Stimulated activated naive CD8-positive, alpha-beta T cell treated with anti-CD3 and anti-CD28 coated beads, Interleukin-15, Interleukin-2, amounts not matched to agents 100 ng/mL and 50 ng/mL, for 24 hours (primary cell): ENCODE measurements at regions not wholly inside any gene's neighbourhood (a gene's known extent, or its start where the extent isn't known, plus 50 kb on each side); places are given as distances from the start of the nearest gene placed in this dataset.
"Not testable (repeated sequence)": the region's sequence is repeated elsewhere in the genome, so short reads cannot be mapped to it uniquely, and the experiment has no call there.

Source experiments
- H3K27ac Mint-ChIP-seq: one replicate; pipeline ENCODE4 v1.8.0; 2021; ENCODE audit warnings: mild to moderate bottlenecking, mixed read lengths
- H3K27me3 Mint-ChIP-seq: one replicate; pipeline ENCODE4 v1.8.0; 2021; ENCODE audit warnings: mixed read lengths
- H3K36me3 Mint-ChIP-seq: one replicate; pipeline ENCODE4 v1.8.0; 2021; ENCODE audit warnings: low read depth, mixed read lengths
- H3K4me1 Mint-ChIP-seq: one replicate; pipeline ENCODE4 v1.8.0; 2021; ENCODE audit warnings: low read depth, mixed read lengths
- H3K4me3 Mint-ChIP-seq: one replicate; pipeline ENCODE4 v1.8.0; 2021; ENCODE audit warnings: mild to moderate bottlenecking, mixed read lengths
- H3K9me3 Mint-ChIP-seq: one replicate; pipeline ENCODE4 v1.8.0; 2021; ENCODE audit warnings: mixed read lengths

GRCh38 chr20:11483697-11484096 lies 434.0 kb upstream of the BTBD3 start:
- no peaks in the 10 kb centered on the region for H3K27me3 Mint-ChIP-seq
- no peak overlapping the region for H3K27ac Mint-ChIP-seq
- no peaks in the 10 kb centered on the region for H3K4me1 Mint-ChIP-seq
- H3K9me3 Mint-ChIP-seq = no peaks in the 10 kb centered on the region
- H3K4me3 Mint-ChIP-seq = no peak overlapping the region
- H3K36me3 Mint-ChIP-seq = no peaks in the 10 kb centered on the region

- H3K9me3 Mint-ChIP-seq = no peaks in the 10 kb centered on the region
- no peaks in the 10 kb centered on the region for H3K36me3 Mint-ChIP-seq
- no peak overlapping the region for H3K27ac Mint-ChIP-seq
- no peaks in the 10 kb centered on the region for H3K27me3 Mint-ChIP-seq
- H3K4me1 Mint-ChIP-seq = no peaks in the 10 kb centered on the region
- H3K4me3 Mint-ChIP-seq = no peak overlapping the region
These were observed 433.2 kb upstream of the BTBD3 start for GRCh38 chr20:11484479-11484878.

DNA sequence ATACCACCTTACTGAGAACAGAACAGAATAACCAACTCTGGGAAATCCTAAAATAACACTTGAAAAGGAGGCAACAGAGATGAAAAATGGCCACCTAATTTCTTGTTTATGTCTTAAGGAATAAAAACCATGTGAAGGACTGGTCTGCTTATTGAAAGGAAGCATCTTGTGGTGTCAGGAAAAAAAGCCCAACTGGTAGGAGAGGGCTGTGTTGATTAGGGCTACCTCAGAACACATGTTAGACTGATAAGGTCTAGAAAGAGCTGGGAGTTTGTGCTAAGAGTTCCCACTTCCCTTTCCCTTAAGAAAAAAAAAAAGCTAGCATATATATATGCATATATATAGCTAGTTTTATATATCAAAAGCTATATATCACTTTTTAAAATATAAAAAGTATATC lies 425.3 kb upstream of the BTBD3 start:
- no peak overlapping the region for H3K27ac Mint-ChIP-seq
- no peak overlapping the region for H3K4me3 Mint-ChIP-seq
- no peaks in the 10 kb centered on the region for H3K27me3 Mint-ChIP-seq
- H3K9me3 Mint-ChIP-seq = peaks cover 6% of the 10 kb centered on the region
- H3K36me3 Mint-ChIP-seq = no peaks in the 10 kb centered on the region
- no peaks in the 10 kb centered on the region for H3K4me1 Mint-ChIP-seq

GRCh38 chr20:11492846-11493245 lies 424.8 kb upstream of the BTBD3 start:
- peaks cover 6% of the 10 kb centered on the region for H3K9me3 Mint-ChIP-seq
- H3K27ac Mint-ChIP-seq = no peak overlapping the region
- H3K36me3 Mint-ChIP-seq = no peaks in the 10 kb centered on the region
- H3K27me3 Mint-ChIP-seq = no peaks in the 10 kb centered on the region
- H3K4me1 Mint-ChIP-seq = no peaks in the 10 kb centered on the region
- no peak overlapping the region for H3K4me3 Mint-ChIP-seq

DNA sequence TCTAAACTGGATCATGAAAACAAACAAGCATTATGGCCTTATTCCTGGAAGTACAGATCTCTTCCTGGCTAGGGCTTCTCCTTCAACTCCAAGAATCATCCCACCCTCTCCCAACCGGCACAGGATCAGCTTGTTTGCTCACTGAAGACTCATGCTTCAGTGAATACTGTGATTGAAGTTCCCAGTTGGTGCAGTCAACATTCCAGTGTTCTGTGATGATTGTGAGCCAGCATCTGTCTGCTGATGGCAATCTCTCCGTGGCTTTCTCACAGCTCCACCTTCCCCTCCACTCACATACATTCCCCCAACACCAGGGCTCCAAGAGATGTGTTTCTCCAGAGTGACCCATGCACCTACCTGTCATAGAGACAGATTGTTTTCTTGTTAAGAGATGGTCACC lies 421.3 kb upstream of the BTBD3 start:
- no peaks in the 10 kb centered on the region for H3K27me3 Mint-ChIP-seq
- no peaks in the 10 kb centered on the region for H3K4me1 Mint-ChIP-seq
- no peaks in the 10 kb centered on the region for H3K36me3 Mint-ChIP-seq
- H3K27ac Mint-ChIP-seq = no peak overlapping the region
- H3K9me3 Mint-ChIP-seq = peaks cover 2% of the 10 kb centered on the region
- no peak overlapping the region for H3K4me3 Mint-ChIP-seq

- Mint-ChIP-seq H3K4me1 (no peaks in the 10 kb centered on the region), H3K27ac (no peak overlapping the region), H3K9me3 (peaks cover 3% of the 10 kb centered on the region), H3K36me3 (no peaks in the 10 kb centered on the region), H3K4me3 (no peak overlapping the region), H3K27me3 (no peaks in the 10 kb centered on the region)
These were observed 420.1 kb upstream of the BTBD3 start for GRCh38 chr20:11497545-11497944.

GRCh38 chr20:11499101-11499634 lies 418.5 kb upstream of the BTBD3 start:
- Mint-ChIP-seq H3K4me3 (no peak overlapping the region), H3K36me3 (no peaks in the 10 kb centered on the region), H3K27ac (no peak overlapping the region), H3K9me3 (peaks cover 6% of the 10 kb centered on the region), H3K27me3 (no peaks in the 10 kb centered on the region), H3K4me1 (no peaks in the 10 kb centered on the region)

DNA sequence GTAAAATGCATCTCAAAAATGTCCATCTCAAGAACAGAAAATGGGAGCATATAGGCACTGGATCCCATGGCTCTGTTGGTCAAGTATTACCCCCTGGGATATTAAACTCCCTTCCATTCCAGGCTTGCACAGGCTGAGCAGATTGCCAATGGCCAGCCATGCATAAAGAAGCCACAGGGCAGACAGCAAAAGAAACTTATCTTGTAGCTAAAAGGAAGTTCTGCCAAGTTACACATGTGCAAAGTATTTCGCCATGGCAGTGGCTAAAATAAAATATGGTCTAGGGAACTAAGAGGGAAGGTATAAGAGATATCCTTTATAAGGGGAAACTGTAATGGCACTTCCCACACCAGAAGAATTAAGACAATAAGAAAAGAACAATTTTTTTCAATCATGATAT lies 415.6 kb upstream of the BTBD3 start:
- Mint-ChIP-seq H3K27ac (no peak overlapping the region), H3K36me3 (no peaks in the 10 kb centered on the region), H3K27me3 (no peaks in the 10 kb centered on the region)

DNA sequence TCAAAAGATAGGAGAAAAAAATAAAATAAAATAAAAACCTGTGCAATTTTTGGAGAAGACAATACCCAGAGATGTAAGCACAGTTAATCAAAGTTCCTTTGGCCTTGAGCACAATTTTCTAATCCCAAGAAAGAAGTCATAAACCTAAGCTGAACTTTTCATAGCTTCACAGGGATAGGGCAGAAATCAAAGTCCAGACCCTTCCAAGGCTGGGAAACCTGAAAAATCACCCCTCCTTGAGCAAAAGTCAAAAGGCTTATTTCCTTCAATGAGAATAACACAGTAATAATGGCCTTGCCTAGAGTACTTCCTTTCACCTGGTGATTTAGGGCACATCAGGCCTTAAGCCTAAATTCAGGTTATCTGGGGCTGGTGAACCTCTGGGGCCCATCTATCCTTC lies 415.0 kb upstream of the BTBD3 start:
- Mint-ChIP-seq H3K27ac (no peak overlapping the region), H3K27me3 (no peaks in the 10 kb centered on the region), H3K4me3 (no peak overlapping the region), H3K9me3 (peaks cover 6% of the 10 kb centered on the region), H3K36me3 (no peaks in the 10 kb centered on the region), H3K4me1 (no peaks in the 10 kb centered on the region)

More for the DNA sequence above, 415.6 kb upstream of the BTBD3 start:
- Mint-ChIP-seq H3K4me1 (no peaks in the 10 kb centered on the region), H3K9me3 (peaks cover 6% of the 10 kb centered on the region), H3K4me3 (no peak overlapping the region)

DNA sequence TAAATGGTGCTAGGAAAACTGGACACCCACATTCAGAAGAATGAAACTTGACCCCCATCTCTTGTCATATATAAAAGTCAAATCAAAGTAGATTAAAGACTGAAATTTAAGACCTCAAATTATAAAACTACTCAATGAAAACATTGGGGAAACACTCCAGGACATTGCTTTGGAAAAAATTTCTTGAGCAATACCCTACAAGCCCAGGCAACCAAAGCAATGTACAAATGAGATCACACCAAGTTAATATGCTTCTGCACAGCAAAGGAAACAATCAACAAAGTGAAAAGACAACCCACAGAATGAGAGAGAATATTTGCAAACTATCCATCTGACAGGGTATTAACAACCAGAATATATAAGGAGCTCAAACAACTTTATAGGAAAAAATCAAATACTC lies 407.9 kb upstream of the BTBD3 start:
- Mint-ChIP-seq H3K36me3 (no peaks in the 10 kb centered on the region), H3K27me3 (no peaks in the 10 kb centered on the region), H3K4me3 (no peak overlapping the region), H3K27ac (no peak overlapping the region), H3K9me3 (peaks cover 9% of the 10 kb centered on the region), H3K4me1 (no peaks in the 10 kb centered on the region)

GRCh38 chr20:11511821-11512220 lies 405.9 kb upstream of the BTBD3 start:
- no peak overlapping the region for H3K4me3 Mint-ChIP-seq
- H3K27ac Mint-ChIP-seq = no peak overlapping the region
- H3K36me3 Mint-ChIP-seq = no peaks in the 10 kb centered on the region
- H3K4me1 Mint-ChIP-seq = no peaks in the 10 kb centered on the region
- H3K27me3 Mint-ChIP-seq = no peaks in the 10 kb centered on the region
- peaks cover 9% of the 10 kb centered on the region for H3K9me3 Mint-ChIP-seq

GRCh38 chr20:11513241-11513745 lies 404.4 kb upstream of the BTBD3 start:
- H3K36me3 Mint-ChIP-seq, H3K4me3 Mint-ChIP-seq, H3K27me3 Mint-ChIP-seq, H3K4me1 Mint-ChIP-seq, H3K27ac Mint-ChIP-seq, H3K9me3 Mint-ChIP-seq: not testable (repeated sequence)

GRCh38 chr20:11516448-11516847 lies 401.2 kb upstream of the BTBD3 start:
- H3K36me3 Mint-ChIP-seq = no peaks in the 10 kb centered on the region

DNA sequence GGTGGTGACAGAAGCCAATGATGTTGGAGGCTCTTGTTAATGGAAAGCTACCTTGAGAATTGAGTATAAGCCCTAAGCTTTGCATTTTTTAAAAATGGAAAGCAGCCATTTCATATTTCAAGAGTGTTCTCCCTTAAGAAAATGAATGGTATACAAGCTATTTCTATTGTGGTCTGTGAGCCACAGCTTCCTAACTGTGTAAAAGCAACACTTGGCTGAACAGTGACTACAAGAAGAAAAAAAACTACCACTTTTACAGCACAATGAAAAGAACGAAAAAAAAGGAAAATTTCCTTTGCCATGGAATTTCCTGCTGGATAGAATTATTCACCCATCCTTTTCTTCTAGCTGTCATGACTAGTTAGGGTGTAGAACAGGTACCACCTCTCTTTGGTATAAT lies 397.1 kb upstream of the BTBD3 start:
- Mint-ChIP-seq H3K4me1 (no peaks in the 10 kb centered on the region), H3K9me3 (peaks cover 13% of the 10 kb centered on the region), H3K27ac (no peak overlapping the region), H3K27me3 (no peaks in the 10 kb centered on the region), H3K4me3 (no peak overlapping the region), H3K36me3 (no peaks in the 10 kb centered on the region)

More at GRCh38 chr20:11516448-11516847, 401.2 kb upstream of the BTBD3 start:
- H3K4me3 Mint-ChIP-seq = no peak overlapping the region
- H3K27me3 Mint-ChIP-seq = no peaks in the 10 kb centered on the region
- H3K9me3 Mint-ChIP-seq = peaks cover 7% of the 10 kb centered on the region
- H3K4me1 Mint-ChIP-seq = no peaks in the 10 kb centered on the region
- no peak overlapping the region for H3K27ac Mint-ChIP-seq

- Mint-ChIP-seq H3K4me3 (no peak overlapping the region), H3K36me3 (no peaks in the 10 kb centered on the region), H3K27ac (no peak overlapping the region), H3K9me3 (peaks cover 16% of the 10 kb centered on the region), H3K27me3 (no peaks in the 10 kb centered on the region), H3K4me1 (no peaks in the 10 kb centered on the region)
These were observed 396.0 kb upstream of the BTBD3 start for GRCh38 chr20:11521476-11522365.

DNA sequence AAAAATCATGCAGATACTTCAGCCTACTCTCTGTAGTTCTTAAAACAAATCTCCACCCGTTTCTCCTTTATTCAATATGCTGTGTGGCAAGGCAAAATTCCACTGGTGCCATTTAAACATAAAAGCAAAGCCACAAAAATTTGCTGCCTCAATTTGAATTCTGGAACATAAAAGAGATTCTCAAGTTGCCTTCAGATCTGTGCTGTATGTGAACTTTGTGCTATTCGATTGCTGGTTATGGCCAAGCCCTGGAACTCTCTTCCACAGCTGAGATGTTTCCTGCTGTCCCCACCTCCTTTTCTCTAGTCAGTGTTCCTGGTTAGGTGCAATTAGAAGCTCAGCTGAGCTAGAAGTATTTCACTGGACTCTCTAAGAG lies 395.3 kb upstream of the BTBD3 start:
- H3K27me3 Mint-ChIP-seq = no peaks in the 10 kb centered on the region
- H3K9me3 Mint-ChIP-seq = peaks cover 20% of the 10 kb centered on the region
- H3K4me1 Mint-ChIP-seq = no peaks in the 10 kb centered on the region
- H3K36me3 Mint-ChIP-seq = no peaks in the 10 kb centered on the region
- H3K27ac Mint-ChIP-seq = no peak overlapping the region
- no peak overlapping the region for H3K4me3 Mint-ChIP-seq
